Muscle layer of colon (tissue), 2 donors: ENCODE measurements at regions not wholly inside any gene's neighbourhood (a gene's known extent, or its start where the extent isn't known, plus 50 kb on each side); places are given as distances from the start of the nearest gene placed in this dataset.
"Not testable (repeated sequence)": the region's sequence is repeated elsewhere in the genome, so short reads cannot be mapped to it uniquely, and the experiment has no call there.

ENCODE experiments used
- H3K27ac ChIP-seq: one replicate; pipeline ENCODE4 v1.7.0; 2013; ENCODE audit warnings: low read depth, mild to moderate bottlenecking, low read length, moderate library complexity
- H3K27me3 ChIP-seq, 2 donors: one replicate each; pipeline ENCODE4 v1.7.0; 2013; ENCODE audit warnings: low read length in 2 of 2, mild to moderate bottlenecking in 2 of 2; ENCODE audit not compliant: insufficient read depth in 2 of 2, control insufficient read depth in 1 of 2
- H3K36me3 ChIP-seq: one replicate; pipeline ENCODE4 v1.7.0; 2013; ENCODE audit warnings: mild to moderate bottlenecking, low read length; ENCODE audit not compliant: insufficient read depth
- H3K4me1 ChIP-seq: one replicate; pipeline ENCODE4 v1.7.0; 2013; ENCODE audit warnings: mild to moderate bottlenecking, low read length; ENCODE audit not compliant: insufficient read depth
- H3K4me3 ChIP-seq, 2 donors: one replicate each; pipeline ENCODE4 v1.7.0; 2013; ENCODE audit warnings: low read length in 2 of 2, low read depth in 1 of 2, mild to moderate bottlenecking in 1 of 2, moderate library complexity in 1 of 2
- H3K9ac ChIP-seq: one replicate; pipeline ENCODE4 v1.7.0; 2013; ENCODE audit warnings: low read length
- H3K9me3 ChIP-seq: one replicate; pipeline ENCODE4 v1.7.0; 2013; ENCODE audit warnings: mild to moderate bottlenecking, low read length
- donor health status: abdominal sarcoma.
- donor health status: Adenocarcinoma of cecum.

DNA sequence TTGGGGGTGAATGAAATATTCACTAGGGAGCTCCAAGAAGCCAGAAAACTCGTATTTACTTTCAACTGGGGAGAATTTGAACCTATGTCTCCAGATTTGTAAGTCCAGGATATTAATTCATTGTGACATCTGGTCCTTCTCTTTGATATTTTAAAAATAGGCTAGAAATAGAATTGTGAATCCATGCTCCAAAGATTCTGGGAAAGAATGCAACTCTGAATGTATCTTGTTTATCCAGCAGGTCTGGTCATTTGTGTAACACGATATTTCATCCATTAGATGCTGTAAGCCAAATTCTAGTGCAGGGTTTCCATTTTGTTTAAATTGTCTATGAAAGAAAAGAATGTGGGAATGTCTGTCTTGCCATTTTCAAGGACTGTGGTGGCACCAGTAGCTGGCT, 334.7 kb downstream of the BMP4 start:
- H3K4me1 ChIP-seq = peaks cover 18% of the 10 kb centered on the region
- H3K27me3 ChIP-seq = no peaks in the 10 kb centered on the region
- H3K4me3 ChIP-seq = no peak overlapping the region
- H3K9me3 ChIP-seq = no peaks in the 10 kb centered on the region
- no peaks in the 10 kb centered on the region for H3K36me3 ChIP-seq
- no peak overlapping the region for H3K27ac ChIP-seq
- no peak overlapping the region for H3K9ac ChIP-seq

DNA sequence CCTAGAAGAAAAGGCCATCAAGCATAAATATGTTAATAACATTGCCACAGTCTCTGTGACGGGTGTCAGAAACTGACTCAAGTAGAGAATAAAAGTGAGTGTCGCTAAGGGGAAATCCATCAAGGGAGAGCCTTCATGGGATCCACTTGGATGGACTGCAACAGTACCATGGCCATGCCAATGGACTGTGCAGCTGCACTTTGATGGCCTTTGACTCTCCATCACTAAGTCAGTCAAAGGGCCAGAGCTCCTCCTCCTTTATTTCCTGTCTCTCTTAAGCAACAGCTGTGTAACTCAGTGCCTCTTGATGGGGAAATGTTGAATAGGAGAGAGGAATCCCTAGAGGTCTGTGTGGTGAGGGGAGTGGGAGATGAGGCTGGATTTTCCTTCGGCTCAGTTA, 335.2 kb downstream of the BMP4 start:
- H3K9me3 ChIP-seq = no peaks in the 10 kb centered on the region
- H3K36me3 ChIP-seq = no peaks in the 10 kb centered on the region
- H3K27ac ChIP-seq = no peak overlapping the region
- no peak overlapping the region for H3K4me3 ChIP-seq
- H3K27me3 ChIP-seq = no peaks in the 10 kb centered on the region
- peaks cover 18% of the 10 kb centered on the region for H3K4me1 ChIP-seq
- H3K9ac ChIP-seq = no peak overlapping the region

DNA sequence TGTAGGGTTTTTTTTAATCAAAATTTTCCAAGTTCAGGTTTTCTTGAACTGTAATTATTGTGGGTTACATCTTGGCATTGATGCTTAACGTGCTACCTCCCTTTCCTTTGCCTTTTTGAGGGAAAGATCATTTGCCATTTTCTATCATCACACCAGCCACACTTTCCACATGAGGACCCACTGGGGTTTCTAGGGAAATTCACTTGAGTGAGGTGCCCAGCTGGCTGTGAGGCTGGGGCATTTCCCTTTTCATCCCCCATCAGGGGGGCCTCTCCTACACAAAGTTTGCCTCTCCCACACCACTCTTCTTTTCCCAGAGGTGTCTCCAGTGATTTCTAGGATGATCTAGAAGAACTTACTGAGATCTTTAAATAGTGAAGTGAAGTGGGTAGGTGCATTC, 335.7 kb downstream of the BMP4 start:
- H3K9ac ChIP-seq = no peak overlapping the region
- no peak overlapping the region for H3K4me3 ChIP-seq
- H3K4me1 ChIP-seq = peaks cover 18% of the 10 kb centered on the region
- no peaks in the 10 kb centered on the region for H3K9me3 ChIP-seq
- no peak overlapping the region for H3K27ac ChIP-seq
- no peaks in the 10 kb centered on the region for H3K27me3 ChIP-seq
- no peaks in the 10 kb centered on the region for H3K36me3 ChIP-seq

DNA sequence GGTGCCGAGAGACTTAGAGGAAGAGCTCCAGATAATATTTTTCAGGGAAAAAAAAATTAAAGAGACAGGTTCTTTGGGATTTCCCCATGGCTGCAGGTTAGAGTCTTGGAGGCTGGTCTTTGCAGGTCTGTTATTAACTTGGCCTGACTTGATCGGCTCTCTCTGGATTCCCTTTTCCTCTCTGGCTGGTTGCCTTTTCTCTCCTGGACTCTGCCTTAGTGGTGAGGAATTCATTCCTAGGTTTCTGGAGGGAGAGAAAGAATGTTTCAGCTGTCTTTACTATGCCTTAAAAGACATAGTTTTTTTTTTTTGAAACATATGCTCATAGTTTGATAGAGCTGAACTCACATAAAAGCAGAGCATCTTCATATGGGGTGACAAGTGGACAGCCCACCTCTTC, 336.3 kb downstream of the BMP4 start:
- Histone ChIP-seq H3K4me3 (no peak overlapping the region), H3K27me3 (no peaks in the 10 kb centered on the region), H3K9ac (no peak overlapping the region), H3K27ac (no peak overlapping the region), H3K4me1 (peaks cover 18% of the 10 kb centered on the region), H3K36me3 (no peaks in the 10 kb centered on the region), H3K9me3 (no peaks in the 10 kb centered on the region)

DNA sequence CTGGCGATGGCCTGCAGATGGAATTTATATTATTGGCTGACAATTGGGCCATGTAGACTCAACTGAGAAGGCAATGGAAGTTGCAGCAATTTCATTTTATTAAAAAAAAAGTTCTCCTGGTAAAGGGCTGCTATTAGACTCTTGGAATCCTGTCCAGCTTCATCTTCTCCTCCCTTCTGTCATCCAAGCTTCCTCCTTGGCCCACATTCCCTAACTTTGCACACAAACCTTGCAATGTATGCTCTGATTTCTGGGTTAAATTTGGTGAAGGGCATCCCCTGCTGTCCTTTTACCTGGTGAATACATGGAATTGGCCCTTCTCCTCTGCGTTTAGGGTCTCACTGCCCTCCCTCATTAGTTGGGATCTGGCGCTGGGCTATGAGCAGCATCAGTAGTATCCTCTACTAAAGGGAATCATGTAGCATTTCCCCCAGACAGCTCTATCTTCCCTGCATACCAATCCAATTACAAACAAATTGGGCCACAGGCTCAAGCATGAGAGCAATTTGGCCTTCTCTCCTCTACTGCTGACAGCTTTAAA, 336.9 kb downstream of the BMP4 start:
- H3K9me3 ChIP-seq = no peaks in the 10 kb centered on the region
- H3K27me3 ChIP-seq = no peaks in the 10 kb centered on the region
- no peaks in the 10 kb centered on the region for H3K36me3 ChIP-seq
- peaks cover 18% of the 10 kb centered on the region for H3K4me1 ChIP-seq
- no peak overlapping the region for H3K4me3 ChIP-seq
- no peak overlapping the region for H3K27ac ChIP-seq
- H3K9ac ChIP-seq = no peak overlapping the region

DNA sequence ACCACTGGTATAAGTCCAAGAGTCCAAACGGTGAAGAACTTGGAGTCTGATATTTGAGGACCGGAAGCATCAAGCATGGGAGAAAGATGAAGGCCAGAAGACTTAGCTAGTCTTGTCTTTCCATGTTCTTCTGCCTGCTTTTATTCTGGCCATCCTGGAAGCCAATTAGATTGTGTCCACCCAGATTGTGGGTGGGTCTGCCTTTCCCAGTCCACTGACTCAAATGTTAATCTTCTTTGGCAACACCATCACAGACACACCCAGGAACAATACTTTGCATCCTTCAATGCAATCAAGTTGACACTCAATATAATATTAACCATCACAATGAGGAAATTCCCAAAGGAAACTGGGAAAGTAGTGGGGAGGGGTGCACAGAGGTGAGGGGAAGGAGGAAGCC, 340.1 kb downstream of the BMP4 start:
- H3K9ac ChIP-seq, H3K9me3 ChIP-seq, H3K27me3 ChIP-seq, H3K4me3 ChIP-seq, H3K36me3 ChIP-seq, H3K27ac ChIP-seq: not testable (repeated sequence)
- peaks cover 18% of the 10 kb centered on the region for H3K4me1 ChIP-seq

DNA sequence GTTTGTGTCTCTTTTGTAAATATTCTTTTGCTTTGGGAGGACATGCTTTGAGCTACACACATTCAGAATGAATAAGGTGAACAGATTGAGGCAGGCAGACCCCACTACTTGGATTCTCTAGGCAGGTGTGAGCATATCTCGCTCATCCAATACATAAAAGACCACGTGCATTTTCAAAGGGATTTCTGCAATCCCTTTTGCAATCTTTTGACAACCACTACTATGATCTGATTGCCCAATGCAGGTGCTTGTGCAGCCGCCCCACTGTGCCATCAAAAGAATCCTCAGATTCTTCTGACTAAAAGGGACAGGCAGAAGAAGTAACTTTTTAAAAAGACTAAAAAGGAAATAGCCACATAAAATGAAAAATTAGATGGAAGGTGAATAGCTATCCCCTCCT, 341.4 kb downstream of the BMP4 start:
- Histone ChIP-seq H3K9ac (no peak overlapping the region), H3K27ac (no peak overlapping the region), H3K36me3 (no peaks in the 10 kb centered on the region), H3K9me3 (no peaks in the 10 kb centered on the region), H3K4me3 (no peak overlapping the region), H3K27me3 (no peaks in the 10 kb centered on the region), H3K4me1 (peaks cover 11% of the 10 kb centered on the region)

DNA sequence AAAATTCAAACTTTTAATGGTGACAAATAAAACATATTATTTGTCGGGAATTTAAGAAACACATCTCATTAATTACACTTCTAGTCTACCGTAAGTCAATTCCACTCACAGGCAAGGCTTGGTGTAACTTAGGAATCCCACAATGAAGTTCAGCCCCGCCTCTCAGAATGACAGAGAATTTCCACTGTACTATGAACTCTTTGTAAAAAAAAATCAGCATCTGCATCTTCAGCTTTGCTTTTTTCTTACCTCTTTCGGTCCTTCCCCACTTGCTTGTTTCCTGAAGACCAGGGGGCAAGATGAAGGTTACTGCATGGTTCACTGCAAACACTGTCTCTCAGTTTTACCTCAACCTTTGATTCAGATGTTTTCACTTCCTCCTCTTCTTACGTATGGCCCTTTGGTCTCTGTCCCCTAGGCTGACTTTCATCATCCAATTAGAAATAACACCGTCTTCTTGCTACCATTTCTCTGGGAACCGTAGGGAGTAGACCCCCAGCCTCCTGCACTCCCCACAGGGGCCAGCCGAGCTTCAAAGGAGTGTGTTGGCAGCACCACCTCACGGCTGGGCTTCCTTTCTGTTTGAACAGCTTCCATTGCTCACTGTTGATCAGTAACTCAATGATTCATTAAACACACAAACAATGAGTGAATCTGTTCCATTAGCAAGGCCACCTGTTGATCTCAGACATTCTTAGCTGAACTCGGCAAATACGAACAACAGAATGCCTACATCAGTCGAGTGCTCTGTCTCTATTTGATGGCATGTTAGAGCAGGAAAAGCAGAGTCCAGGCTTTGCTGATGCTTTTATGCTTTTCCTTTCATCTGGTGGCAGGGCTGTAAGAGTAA, 343.0 kb downstream of the BMP4 start:
- H3K27me3 ChIP-seq = no peaks in the 10 kb centered on the region
- no peaks in the 10 kb centered on the region for H3K9me3 ChIP-seq
- no peak overlapping the region for H3K9ac ChIP-seq
- H3K4me3 ChIP-seq = no peak overlapping the region
- H3K4me1 ChIP-seq = no peaks in the 10 kb centered on the region
- H3K36me3 ChIP-seq = no peaks in the 10 kb centered on the region
- no peak overlapping the region for H3K27ac ChIP-seq

DNA sequence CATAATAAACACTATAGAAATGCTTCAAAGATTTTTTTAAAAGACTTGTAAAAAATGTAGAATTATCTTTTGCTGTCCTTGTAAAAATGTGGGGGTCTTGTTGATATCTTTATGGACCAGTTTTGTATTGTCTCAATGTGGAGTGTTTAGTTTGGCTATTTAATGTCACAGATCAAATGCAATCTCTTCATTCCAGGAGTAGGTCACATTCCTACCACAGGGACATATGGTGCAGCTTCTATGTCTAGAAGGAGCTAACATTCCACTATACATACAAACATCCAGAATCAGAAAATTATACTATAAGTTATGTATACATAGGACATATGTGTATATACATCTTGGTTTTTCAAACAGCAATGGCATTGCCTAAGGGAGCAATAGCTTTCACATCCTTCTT, 345.7 kb downstream of the BMP4 start:
- H3K4me3 ChIP-seq = no peak overlapping the region
- H3K27ac ChIP-seq = no peak overlapping the region
- H3K27me3 ChIP-seq = no peaks in the 10 kb centered on the region
- no peaks in the 10 kb centered on the region for H3K9me3 ChIP-seq
- no peaks in the 10 kb centered on the region for H3K36me3 ChIP-seq
- no peaks in the 10 kb centered on the region for H3K4me1 ChIP-seq
- no peak overlapping the region for H3K9ac ChIP-seq

DNA sequence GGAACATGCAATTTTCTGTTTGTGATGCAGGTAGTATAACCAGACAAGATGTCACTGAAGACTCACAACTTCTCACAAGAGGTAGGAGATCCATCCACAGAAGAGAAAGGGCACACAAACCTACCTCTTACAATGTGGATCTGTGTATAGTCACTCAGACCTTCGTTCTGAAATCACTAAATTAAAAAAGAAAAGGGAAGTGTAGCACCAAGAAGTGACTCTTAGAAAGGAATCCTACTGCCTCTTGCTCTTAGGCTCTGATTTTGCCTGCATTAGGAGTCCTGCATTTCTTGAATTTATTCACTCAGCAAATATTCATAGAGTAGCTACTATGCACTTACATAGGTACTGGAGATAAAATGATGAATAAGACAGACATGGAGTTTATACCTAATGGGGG, 347.6 kb downstream of the BMP4 start:
- Histone ChIP-seq H3K4me1 (no peaks in the 10 kb centered on the region), H3K4me3 (no peak overlapping the region), H3K36me3 (no peaks in the 10 kb centered on the region), H3K9ac (no peak overlapping the region), H3K27ac (no peak overlapping the region), H3K9me3 (no peaks in the 10 kb centered on the region), H3K27me3 (no peaks in the 10 kb centered on the region)

DNA sequence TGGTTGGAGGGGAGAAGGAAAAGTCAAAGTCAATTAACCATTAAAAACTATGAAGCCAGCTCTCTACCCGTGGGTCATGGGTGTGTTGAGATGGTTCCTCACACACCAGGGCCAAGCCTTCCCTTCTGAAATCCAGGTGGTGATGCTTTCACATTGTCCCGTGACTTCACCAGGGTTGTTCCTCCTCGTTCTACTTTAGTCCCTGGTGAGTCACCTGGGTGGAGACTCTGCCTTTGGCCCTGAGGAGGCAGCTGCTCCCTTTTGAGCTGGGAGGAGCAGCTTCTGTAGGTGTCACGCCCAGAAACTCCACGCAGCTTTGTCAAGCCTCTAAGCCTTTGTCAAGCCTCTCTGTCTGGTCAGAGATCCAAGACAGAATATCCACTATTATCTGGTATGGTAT, 348.3 kb downstream of the BMP4 start:
- Histone ChIP-seq H3K4me3 (no peak overlapping the region), H3K9ac (no peak overlapping the region), H3K27ac (no peak overlapping the region), H3K36me3 (no peaks in the 10 kb centered on the region), H3K4me1 (no peaks in the 10 kb centered on the region), H3K27me3 (no peaks in the 10 kb centered on the region), H3K9me3 (no peaks in the 10 kb centered on the region)

DNA sequence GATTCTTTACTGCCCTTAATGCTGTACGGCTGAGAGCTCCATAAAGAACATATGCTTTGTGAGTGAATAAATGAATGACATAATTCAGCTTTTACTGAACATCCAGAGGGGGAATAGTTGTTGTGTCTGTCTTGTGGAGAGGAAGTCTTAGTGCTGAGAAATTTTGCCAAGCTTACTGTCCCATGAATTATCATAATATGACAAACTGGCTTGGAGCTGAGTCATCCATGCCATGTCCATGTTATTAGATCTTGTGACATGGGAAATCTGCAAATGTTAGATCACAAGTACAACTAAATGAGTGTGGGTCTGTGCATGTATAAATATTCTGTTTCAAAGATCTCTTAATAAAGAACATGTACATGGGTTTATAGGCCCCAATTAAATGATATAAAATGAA, 350.4 kb downstream of the BMP4 start:
- Histone ChIP-seq H3K4me1 (no peaks in the 10 kb centered on the region), H3K27me3 (no peaks in the 10 kb centered on the region), H3K9me3 (no peaks in the 10 kb centered on the region), H3K4me3 (no peak overlapping the region), H3K36me3 (no peaks in the 10 kb centered on the region), H3K9ac (no peak overlapping the region), H3K27ac (no peak overlapping the region)
